Transverse colon (tissue), 4 donors: ENCODE measurements at regions not wholly inside any gene's neighbourhood (a gene's known extent, or its start where the extent isn't known, plus 50 kb on each side); places are given as distances from the start of the nearest gene placed in this dataset.
A peak's percentile ranks its signal among the peaks of the same experiment; 100 is the strongest.

Experiments
- DNase-seq: peaks from one replicate; pipeline ENCODE4 v3.0.0-alpha.2; 2019
- H3K27ac ChIP-seq, 4 donors: fragments of 200-600 bp; sonication (generic); 2 replicates each; pipeline ENCODE4 v1.5.1; 2016 to 2018; ENCODE audit warnings: inconsistent platforms in 4 of 4
- H3K27me3 ChIP-seq: fragments of 200-600 bp; sonication (generic); 2 replicates; pipeline ENCODE4 v1.5.1; 2017; ENCODE audit warnings: inconsistent platforms
- H3K36me3 ChIP-seq, 4 donors: fragments of 200-600 bp; sonication (generic); 2 replicates each; pipeline ENCODE4 v1.5.1; 2017 to 2019; ENCODE audit warnings: inconsistent platforms in 4 of 4
- H3K4me1 ChIP-seq, 4 donors: fragments of 200-600 bp; sonication (generic); 2 replicates each; pipeline ENCODE4 v1.5.1; 2017 to 2020; ENCODE audit warnings: inconsistent platforms in 4 of 4
- H3K4me3 ChIP-seq, 4 donors: fragments of 200-600 bp; sonication (generic); 1 replicate in 1 of 4; 2 replicates in 3 of 4; pipeline versions ENCODE4 v1.5.1 to v1.6.1; 2017 to 2019; ENCODE audit warnings: inconsistent platforms in 4 of 4
- H3K9me3 ChIP-seq, 2 donors: fragments of 200-600 bp; sonication (generic); 2 replicates each; pipeline ENCODE4 v1.5.1; 2017 to 2019; ENCODE audit warnings: inconsistent platforms in 2 of 2
- EP300 ChIP-seq: sonication (generic); formaldehyde crosslinking; IDR thresholded peaks from one replicate; pipeline ENCODE4 v1.6.1; 2017; ENCODE audit warnings: antibody characterized with exemption, low read depth
- POLR2A ChIP-seq: fragments of 450-650 bp; IDR thresholded peaks from one replicate; pipeline ENCODE4 v1.6.1; 2016; ENCODE audit warnings: antibody characterized with exemption, mild to moderate bottlenecking, moderate library complexity
- POLR2AphosphoS5 ChIP-seq, 3 donors: sonication (generic); formaldehyde crosslinking; IDR thresholded peaks; one replicate each; pipeline ENCODE4 v1.6.1; 2016; ENCODE audit warnings: antibody characterized with exemption in 3 of 3
- WGBS, 2 donors: methylation state at CpG; one replicate each; pipeline ENCODE4 v1.1.5; 2018; ENCODE audit warnings: low coverage in 1 of 2; 5-methylcytosine and 5-hydroxymethylcytosine counted together
- in situ Hi-C, 4 donors: fragments of 200-750 bp; cut with MboI; loops; one replicate each; pipeline versions ENCODE4 v1.15.0 to v1.15.1; 2017; ENCODE audit warnings: low sequenced_read_pairs in 3 of 4, low pct_ligation_motif_present in 1 of 4, low pct_unique_long_range_greater_than_20kb in 1 of 4
- intact Hi-C: fragments of 100-400 bp; cut with DNase I; formaldehyde crosslinking; loops from one replicate; pipeline ENCODE4 v1.15.1; 2023; ENCODE audit warnings: low total_unique reads
- TF ChIP-seq, protein P1 (sequence below), 5 experiments: fragments of 200-600 bp in 3 of 5; fragments of 450-650 bp in 2 of 5; sonication (generic) in 3 of 5; IDR thresholded peaks; 1 replicate in 2 of 5; 2 replicates in 3 of 5; pipeline ENCODE4 v1.5.1; 2016 to 2017; ENCODE audit warnings: antibody characterized with exemption in 5 of 5, inconsistent platforms in 3 of 5, mild to moderate bottlenecking in 2 of 5, moderate library complexity in 1 of 5

DNA sequence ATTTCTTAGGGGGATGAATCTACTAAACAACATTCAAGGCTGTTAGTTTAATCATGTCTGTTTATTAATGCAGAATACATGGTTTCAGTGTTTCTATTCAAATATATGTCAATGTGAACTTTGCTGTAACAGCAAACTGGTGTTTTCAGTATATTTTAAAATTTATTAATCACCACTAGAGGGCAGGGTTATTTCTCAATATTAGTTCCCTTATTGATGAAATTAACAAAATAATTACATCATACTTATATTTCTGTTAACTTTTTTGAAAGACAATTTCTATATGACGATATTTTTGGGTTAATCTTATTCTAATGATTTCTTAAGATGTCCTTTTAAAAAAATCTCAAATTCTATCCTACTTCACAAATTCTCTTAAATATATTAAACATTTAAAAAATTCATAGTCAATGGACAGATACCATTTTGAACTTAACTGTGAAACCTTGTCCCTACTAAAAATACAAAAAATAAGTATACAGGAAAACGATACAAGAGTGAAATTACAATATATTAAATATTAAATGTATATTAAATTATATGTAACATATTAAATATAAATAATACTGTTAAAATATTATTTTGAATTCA, 1034.1 kb upstream of the PRMT6 start:
- intact Hi-C loops (no loop called here), in situ Hi-C loops (no loop called here)
- no peaks in the 10 kb centered on the region for H3K4me1 ChIP-seq
- TF ChIP-seq POLR2A: no peak
- TF ChIP-seq, protein P1, sequence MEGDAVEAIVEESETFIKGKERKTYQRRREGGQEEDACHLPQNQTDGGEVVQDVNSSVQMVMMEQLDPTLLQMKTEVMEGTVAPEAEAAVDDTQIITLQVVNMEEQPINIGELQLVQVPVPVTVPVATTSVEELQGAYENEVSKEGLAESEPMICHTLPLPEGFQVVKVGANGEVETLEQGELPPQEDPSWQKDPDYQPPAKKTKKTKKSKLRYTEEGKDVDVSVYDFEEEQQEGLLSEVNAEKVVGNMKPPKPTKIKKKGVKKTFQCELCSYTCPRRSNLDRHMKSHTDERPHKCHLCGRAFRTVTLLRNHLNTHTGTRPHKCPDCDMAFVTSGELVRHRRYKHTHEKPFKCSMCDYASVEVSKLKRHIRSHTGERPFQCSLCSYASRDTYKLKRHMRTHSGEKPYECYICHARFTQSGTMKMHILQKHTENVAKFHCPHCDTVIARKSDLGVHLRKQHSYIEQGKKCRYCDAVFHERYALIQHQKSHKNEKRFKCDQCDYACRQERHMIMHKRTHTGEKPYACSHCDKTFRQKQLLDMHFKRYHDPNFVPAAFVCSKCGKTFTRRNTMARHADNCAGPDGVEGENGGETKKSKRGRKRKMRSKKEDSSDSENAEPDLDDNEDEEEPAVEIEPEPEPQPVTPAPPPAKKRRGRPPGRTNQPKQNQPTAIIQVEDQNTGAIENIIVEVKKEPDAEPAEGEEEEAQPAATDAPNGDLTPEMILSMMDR (IDR thresholded peaks at IDR 0.05): peak in 3 of 5 experiments; percentile 13 to 18 (median 15)
- no peak for TF ChIP-seq POLR2AphosphoS5 (IDR thresholded peaks at IDR 0.05)
- H3K9me3 ChIP-seq: no peaks in the 10 kb centered on the region
- no peak overlapping the region for H3K27ac ChIP-seq
- no peaks in the 10 kb centered on the region for H3K27me3 ChIP-seq
- H3K36me3 ChIP-seq: no peaks in the 10 kb centered on the region
- WGBS, 2 donors: 40 to 42% methylated on average over 2 of the region's 2 CpGs
- no peak overlapping the region for H3K4me3 ChIP-seq
- no peak for DNase-seq

DNA sequence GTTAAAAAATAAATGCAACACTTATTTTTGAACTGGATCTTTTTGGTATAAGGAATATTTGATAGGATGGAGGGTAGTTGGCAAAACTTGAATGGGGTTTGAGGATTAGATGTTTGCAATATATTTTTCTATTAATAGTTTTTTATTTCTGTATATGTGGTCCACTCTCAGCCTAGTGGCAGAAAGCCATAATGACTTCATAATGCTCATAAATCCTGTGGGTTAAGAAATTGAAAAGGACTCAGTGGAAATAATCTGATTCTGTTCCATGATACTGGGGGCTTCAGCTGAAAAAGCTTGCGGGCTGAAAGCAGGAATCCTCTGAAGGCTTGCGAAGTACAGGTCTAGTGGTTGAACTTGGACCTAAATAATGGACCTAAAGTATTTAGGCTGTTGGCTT, 1028.6 kb upstream of the PRMT6 start:
- H3K9me3 ChIP-seq: no peaks in the 10 kb centered on the region
- H3K27me3 ChIP-seq: no peaks in the 10 kb centered on the region
- no peaks in the 10 kb centered on the region for H3K36me3 ChIP-seq
- in situ Hi-C loops: no loop called here
- H3K27ac ChIP-seq: no peak overlapping the region
- H3K4me3 ChIP-seq: no peak overlapping the region
- H3K4me1 ChIP-seq: no peaks in the 10 kb centered on the region
- no peak for DNase-seq
- intact Hi-C loops: no loop called here
- 89 to 97% methylated on average over 2 of the region's 2 CpGs for WGBS, 2 donors
- TF ChIP-seq POLR2A: no peak
- TF ChIP-seq EP300: no peak
- TF ChIP-seq, protein P1 (IDR thresholded peaks at IDR 0.05): no peak
- no peak for TF ChIP-seq POLR2AphosphoS5 (IDR thresholded peaks at IDR 0.05)

DNA sequence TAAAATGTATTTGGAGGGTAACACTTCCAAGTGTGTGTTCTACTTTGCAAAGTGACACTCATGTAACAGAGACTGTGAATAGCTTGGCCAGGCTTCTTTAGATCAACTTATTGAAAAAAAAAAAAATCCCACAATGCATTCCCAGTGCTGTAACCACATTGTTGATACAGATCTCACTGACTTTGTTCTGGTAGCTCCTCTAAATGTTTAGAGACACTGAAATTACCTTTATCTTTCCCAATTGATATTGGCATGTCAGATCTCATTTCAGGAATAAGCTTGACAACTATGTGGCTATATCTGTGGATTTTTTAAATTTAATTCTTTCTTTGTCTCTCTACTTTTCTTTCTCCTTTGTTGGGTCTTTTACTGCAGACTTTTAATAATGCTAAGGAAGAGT, 1018.9 kb upstream of the PRMT6 start:
- Histone ChIP-seq H3K4me1 (no peaks in the 10 kb centered on the region), H3K9me3 (no peaks in the 10 kb centered on the region), H3K27ac (no peak overlapping the region), H3K36me3 (no peaks in the 10 kb centered on the region), H3K4me3 (no peak overlapping the region), H3K27me3 (no peaks in the 10 kb centered on the region)
- intact Hi-C loops (no loop called here), in situ Hi-C loops (no loop called here)
- no peak for DNase-seq
- TF ChIP-seq POLR2A (no peak), POLR2AphosphoS5 (IDR thresholded peaks at IDR 0.05) (no peak), EP300 (no peak)
- TF ChIP-seq, protein P1 (IDR thresholded peaks at IDR 0.05): no peak

DNA sequence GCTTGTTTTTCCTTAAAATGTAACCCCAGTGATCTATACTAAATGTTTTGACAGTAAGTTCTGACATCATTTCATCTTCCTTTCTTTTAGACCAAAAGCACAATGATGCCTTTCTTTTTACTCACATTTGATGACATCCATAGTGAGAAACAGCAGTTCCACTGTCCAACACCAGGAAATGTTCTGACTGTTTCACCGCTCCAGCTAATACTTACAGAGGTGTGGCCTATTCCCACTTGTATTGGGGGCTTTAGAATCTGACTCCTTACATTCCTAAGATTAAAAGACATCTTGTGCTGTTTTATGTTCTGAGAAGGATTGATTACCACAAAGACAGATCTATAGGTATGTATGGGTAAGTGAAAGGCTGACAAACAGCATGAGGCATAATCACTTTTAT, 1018.2 kb upstream of the PRMT6 start:
- TF ChIP-seq EP300 (no peak), POLR2A (no peak), POLR2AphosphoS5 (IDR thresholded peaks at IDR 0.05) (no peak)
- TF ChIP-seq, protein P1 (IDR thresholded peaks at IDR 0.05): no peak
- H3K9me3 ChIP-seq: no peaks in the 10 kb centered on the region
- in situ Hi-C loops: no loop called here
- WGBS, 2 donors: 50 to 76% methylated on average over 1 of the region's 1 CpG
- H3K4me1 ChIP-seq: no peaks in the 10 kb centered on the region
- intact Hi-C loops: no loop called here
- H3K4me3 ChIP-seq: no peak overlapping the region
- no peaks in the 10 kb centered on the region for H3K27me3 ChIP-seq
- H3K36me3 ChIP-seq: no peaks in the 10 kb centered on the region
- H3K27ac ChIP-seq: no peak overlapping the region
- DNase-seq: no peak
